Heart left ventricle (tissue), 13 donors: ENCODE measurements at regions not wholly inside any gene's neighbourhood (a gene's known extent, or its start where the extent isn't known, plus 50 kb on each side); places are given as distances from the start of the nearest gene placed in this dataset.

Experiments used
- POLR2A ChIP-seq, 2 donors: fragments of 450-650 bp; IDR thresholded peaks; one replicate each; pipeline ENCODE4 v1.6.1; 2017; ENCODE audit warnings: antibody characterized with exemption in 2 of 2, mild to moderate bottlenecking in 2 of 2, moderate library complexity in 2 of 2
- TF ChIP-seq, protein P1 (sequence below), 12 donors: fragments of 200-600 bp; sonication (generic) in 4 of 12; IDR thresholded peaks; one replicate each; pipeline versions ENCODE4 v1.5.0 to v1.8.0; 2018 to 2022; ENCODE audit warnings: antibody characterized with exemption in 12 of 12, mild to moderate bottlenecking in 5 of 12
- donor health status: ischemic (EF 13 %, LVEDD 7.1; RV severe dilation, severe dysfunction).
- donor health status: DM: no; HTN: yes; CAD: no.
- donor health status: DM: no; HTN: no; CAD: no.
- donor health status: ischemic (EF 25% LVEDD 6.9; RV normal size, moderate dysfunction).
- donor health status: ischemic (EF 25% LVEDD 5.7; RV mildly dilated, moderate dysfunction).
- donor health status: ischemic (EF 35%, LVEDD 5.7; RV mildly dilated, moderate dysfunction).
- donor health status: nonischemic (EF 11% LVEDD 7.7; RV severe dilation, severe dysfunction).
- donor health status: DM: yes; HTN: yes; CAD: no.
- donor health status: PGD.
- donor health status: ischemic (EF 29% LVEDD 5.4; RV normal size, mild dysfunction).
- donor health status: nonischemic (EF 23%, LVEDD 6.1; RV moderate dilation, normal function).

DNA sequence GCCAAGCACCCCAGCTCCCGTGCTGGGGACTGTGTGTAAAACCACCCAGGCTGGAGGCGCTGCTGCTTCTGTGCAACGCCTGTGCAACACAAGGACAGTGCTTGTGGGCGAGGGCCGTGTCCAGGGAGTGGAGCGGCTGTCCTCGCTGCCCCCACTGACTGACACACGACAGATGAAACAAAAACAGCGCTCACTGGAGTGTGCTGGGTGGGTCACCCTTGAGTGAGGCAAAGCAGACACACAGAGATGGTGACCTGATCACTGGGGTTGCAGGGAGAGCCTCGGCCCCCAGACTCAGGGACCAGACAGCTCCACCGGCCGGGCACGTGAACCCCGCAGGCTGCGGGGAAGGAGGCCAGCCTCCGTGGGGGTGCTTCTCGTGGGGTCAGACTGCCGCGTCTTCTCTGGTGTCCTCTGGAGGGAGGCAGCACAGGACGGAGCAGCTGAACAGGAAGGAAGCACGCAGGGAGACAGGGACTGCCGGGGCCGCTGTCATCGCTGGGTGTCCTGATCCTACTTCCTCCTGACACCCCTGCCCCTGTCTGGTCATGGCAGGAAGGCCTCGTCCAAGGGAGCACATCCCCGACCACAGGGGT lies 75.9 kb upstream of the CST7 start:
- TF ChIP-seq POLR2A (IDR thresholded peaks at IDR 0.05) = no peak
- TF ChIP-seq, protein P1, sequence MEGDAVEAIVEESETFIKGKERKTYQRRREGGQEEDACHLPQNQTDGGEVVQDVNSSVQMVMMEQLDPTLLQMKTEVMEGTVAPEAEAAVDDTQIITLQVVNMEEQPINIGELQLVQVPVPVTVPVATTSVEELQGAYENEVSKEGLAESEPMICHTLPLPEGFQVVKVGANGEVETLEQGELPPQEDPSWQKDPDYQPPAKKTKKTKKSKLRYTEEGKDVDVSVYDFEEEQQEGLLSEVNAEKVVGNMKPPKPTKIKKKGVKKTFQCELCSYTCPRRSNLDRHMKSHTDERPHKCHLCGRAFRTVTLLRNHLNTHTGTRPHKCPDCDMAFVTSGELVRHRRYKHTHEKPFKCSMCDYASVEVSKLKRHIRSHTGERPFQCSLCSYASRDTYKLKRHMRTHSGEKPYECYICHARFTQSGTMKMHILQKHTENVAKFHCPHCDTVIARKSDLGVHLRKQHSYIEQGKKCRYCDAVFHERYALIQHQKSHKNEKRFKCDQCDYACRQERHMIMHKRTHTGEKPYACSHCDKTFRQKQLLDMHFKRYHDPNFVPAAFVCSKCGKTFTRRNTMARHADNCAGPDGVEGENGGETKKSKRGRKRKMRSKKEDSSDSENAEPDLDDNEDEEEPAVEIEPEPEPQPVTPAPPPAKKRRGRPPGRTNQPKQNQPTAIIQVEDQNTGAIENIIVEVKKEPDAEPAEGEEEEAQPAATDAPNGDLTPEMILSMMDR (IDR thresholded peaks at IDR 0.05) = no peak
